ENCODE measurements at regions not wholly inside any gene's neighbourhood (a gene's known extent, or its start where the extent isn't known, plus 50 kb on each side); places are given as distances from the start of the nearest gene placed in this dataset.

GRCh38 chr4:159047478-159048165 lies 55.3 kb upstream of the RAPGEF2 start:
- TF ChIP-seq POLR2A (IDR thresholded peaks at IDR 0.05) (no peak), CTCF (IDR thresholded peaks at IDR 0.05) (no peak)

Measured in uterus (tissue), 2 donors.